DND-41 (cell line): ENCODE measurements at regions not wholly inside any gene's neighbourhood (a gene's known extent, or its start where the extent isn't known, plus 50 kb on each side); places are given as distances from the start of the nearest gene placed in this dataset.

Experiments
- EZH2 ChIP-seq: IDR thresholded peaks from 3 replicates; pipeline ENCODE4 v1.6.1; 2012; ENCODE audit warnings: borderline replicate concordance, low read depth, mild to moderate bottlenecking, moderate library complexity, low read length, inconsistent platforms; ENCODE audit not compliant: severe bottlenecking
- TF ChIP-seq, protein P1 (sequence below): IDR thresholded peaks from 2 replicates; pipeline ENCODE4 v1.5.1; 2012; ENCODE audit warnings: borderline replicate concordance, low read length, moderate library complexity, mild to moderate bottlenecking; ENCODE audit not compliant: poor library complexity, severe bottlenecking; ENCODE audit errors: extremely low read depth

DNA sequence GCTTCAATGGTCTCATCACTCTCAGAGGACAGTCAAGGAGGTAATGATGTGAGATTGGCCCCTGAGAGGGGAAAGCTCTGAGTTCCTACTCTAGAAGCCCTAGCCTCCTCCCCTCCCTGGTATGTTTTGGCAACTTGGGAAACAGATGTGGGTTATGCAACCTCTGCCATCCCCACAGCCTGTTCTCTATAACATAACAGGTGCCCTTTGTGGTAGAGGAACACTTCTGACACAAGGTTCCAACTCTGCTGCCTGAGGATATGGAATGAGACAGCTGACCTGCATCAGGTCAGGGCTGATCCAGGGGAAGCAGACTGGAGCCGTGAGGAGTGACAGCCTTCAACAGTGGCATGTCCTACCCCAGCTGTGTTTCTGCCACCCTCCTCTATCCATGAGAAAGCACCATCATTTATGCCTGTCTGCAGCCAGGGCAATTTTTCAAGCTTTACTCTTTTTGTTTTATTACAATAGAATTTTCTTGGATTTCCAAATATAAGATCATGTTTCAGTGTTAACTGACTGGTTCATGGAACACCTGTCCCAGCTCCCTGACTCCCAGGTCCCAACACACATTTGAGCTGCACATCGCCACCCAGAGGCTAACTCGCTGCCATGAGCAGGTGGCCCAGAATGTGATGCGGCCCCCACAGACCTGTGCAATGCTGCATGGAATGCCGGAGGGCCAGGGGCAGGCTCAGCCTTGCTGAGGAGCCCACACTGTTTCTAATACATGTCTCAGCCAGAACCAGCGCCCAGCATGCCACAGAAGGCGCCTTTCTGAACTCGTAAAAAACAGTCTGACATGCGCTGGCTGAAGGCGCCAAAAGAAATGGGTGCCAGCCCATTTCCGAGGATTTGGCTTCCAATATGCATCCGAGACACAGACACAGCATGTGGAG, 124.8 kb upstream of the CHST15 start:
- no peak for TF ChIP-seq EZH2
- TF ChIP-seq, protein P1, sequence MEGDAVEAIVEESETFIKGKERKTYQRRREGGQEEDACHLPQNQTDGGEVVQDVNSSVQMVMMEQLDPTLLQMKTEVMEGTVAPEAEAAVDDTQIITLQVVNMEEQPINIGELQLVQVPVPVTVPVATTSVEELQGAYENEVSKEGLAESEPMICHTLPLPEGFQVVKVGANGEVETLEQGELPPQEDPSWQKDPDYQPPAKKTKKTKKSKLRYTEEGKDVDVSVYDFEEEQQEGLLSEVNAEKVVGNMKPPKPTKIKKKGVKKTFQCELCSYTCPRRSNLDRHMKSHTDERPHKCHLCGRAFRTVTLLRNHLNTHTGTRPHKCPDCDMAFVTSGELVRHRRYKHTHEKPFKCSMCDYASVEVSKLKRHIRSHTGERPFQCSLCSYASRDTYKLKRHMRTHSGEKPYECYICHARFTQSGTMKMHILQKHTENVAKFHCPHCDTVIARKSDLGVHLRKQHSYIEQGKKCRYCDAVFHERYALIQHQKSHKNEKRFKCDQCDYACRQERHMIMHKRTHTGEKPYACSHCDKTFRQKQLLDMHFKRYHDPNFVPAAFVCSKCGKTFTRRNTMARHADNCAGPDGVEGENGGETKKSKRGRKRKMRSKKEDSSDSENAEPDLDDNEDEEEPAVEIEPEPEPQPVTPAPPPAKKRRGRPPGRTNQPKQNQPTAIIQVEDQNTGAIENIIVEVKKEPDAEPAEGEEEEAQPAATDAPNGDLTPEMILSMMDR: peak; percentile 45
